HL-60 (cell line): ENCODE measurements at regions not wholly inside any gene's neighbourhood (a gene's known extent, or its start where the extent isn't known, plus 50 kb on each side); places are given as distances from the start of the nearest gene placed in this dataset.

Experiments
- DNase-seq, 2 experiments: peaks; one replicate each; pipeline ENCODE4 v3.0.0-alpha.2; 2010 to 2020; ENCODE audit warnings: low read depth in 1 of 2, low spot score in 1 of 2
- H3K27ac ChIP-seq: fragments of 250-450 bp; sonication (Bioruptor Pico); replicated peaks from 2 replicates; pipeline ENCODE4 v1.5.1; 2020; ENCODE audit warnings: mild to moderate bottlenecking, moderate library complexity
- H3K27me3 ChIP-seq: fragments of 250-450 bp; sonication (Bioruptor Pico); 2 replicates; pipeline ENCODE4 v1.5.1; 2021; ENCODE audit warnings: mild to moderate bottlenecking, moderate library complexity; ENCODE audit not compliant: insufficient read depth, poor library complexity, severe bottlenecking
- H3K4me3 ChIP-seq: replicated peaks from 2 replicates; pipeline ENCODE4 v1.5.1; 2011; ENCODE audit warnings: mild to moderate bottlenecking, control low read depth, low read length; ENCODE audit not compliant: insufficient read depth
- CTCF ChIP-seq: IDR thresholded peaks from one replicate; pipeline ENCODE4 v1.5.1; 2011; ENCODE audit warnings: low read length, control low read depth, inconsistent platforms; ENCODE audit not compliant: insufficient read depth
- GABPA ChIP-seq: IDR thresholded peaks from 2 replicates; pipeline ENCODE4 v1.6.1; 2012; ENCODE audit warnings: low read depth
- POLR2AphosphoS5 ChIP-seq: IDR thresholded peaks from 2 replicates; pipeline ENCODE4 v1.6.1; 2012; ENCODE audit warnings: low read depth
- REST ChIP-seq: IDR thresholded peaks from 2 replicates; pipeline ENCODE4 v1.6.1; 2012; ENCODE audit warnings: low read depth; ENCODE audit not compliant: insufficient replicate concordance
- SPI1 ChIP-seq: IDR thresholded peaks from 2 replicates; pipeline ENCODE4 v1.6.1; 2012; ENCODE audit warnings: low read depth, mild to moderate bottlenecking, borderline replicate concordance

GRCh38 chr6:66662721-66663507, 955.9 kb upstream of the EYS start:
- TF ChIP-seq SPI1 (no peak), POLR2AphosphoS5 (no peak), GABPA (no peak), CTCF (no peak), REST (no peak)
- H3K4me3 ChIP-seq: no peak overlapping the region
- H3K27ac ChIP-seq: no peak overlapping the region
- no peaks in the 10 kb centered on the region for H3K27me3 ChIP-seq
- no peak for DNase-seq

- Histone ChIP-seq H3K27ac (no peak overlapping the region), H3K4me3 (no peak overlapping the region), H3K27me3 (no peaks in the 10 kb centered on the region)
- TF ChIP-seq SPI1: no peak
- TF ChIP-seq REST: no peak
- DNase-seq: no peak
These were observed 955.2 kb upstream of the EYS start for GRCh38 chr6:66662196-66662595.

- Histone ChIP-seq H3K27ac (no peak overlapping the region), H3K4me3 (no peak overlapping the region), H3K27me3 (no peaks in the 10 kb centered on the region)
- DNase-seq: no peak
- TF ChIP-seq CTCF (no peak), POLR2AphosphoS5 (no peak), REST (no peak), SPI1 (no peak), GABPA (no peak)
These were observed 948.4 kb upstream of the EYS start for GRCh38 chr6:66655420-66655819.
